Activated naive CD4-positive, alpha-beta T cell treated with anti-CD3 and anti-CD28 coated beads, Interleukin-2, amount 50 U/mL, for 24 hours (primary cell): ENCODE measurements at regions not wholly inside any gene's neighbourhood (a gene's known extent, or its start where the extent isn't known, plus 50 kb on each side); places are given as distances from the start of the nearest gene placed in this dataset.
"Not testable (repeated sequence)": the region's sequence is repeated elsewhere in the genome, so short reads cannot be mapped to it uniquely, and the experiment has no call there.

Source experiments
- H3K27ac Mint-ChIP-seq: one replicate; pipeline ENCODE4 v1.8.0; 2021; ENCODE audit warnings: mild to moderate bottlenecking, mixed read lengths
- H3K27me3 Mint-ChIP-seq: one replicate; pipeline ENCODE4 v1.8.0; 2021; ENCODE audit warnings: mixed read lengths
- H3K36me3 Mint-ChIP-seq: one replicate; pipeline ENCODE4 v1.8.0; 2021; ENCODE audit warnings: mixed read lengths
- H3K4me1 Mint-ChIP-seq: one replicate; pipeline ENCODE4 v1.8.0; 2021; ENCODE audit warnings: mixed read lengths
- H3K4me3 Mint-ChIP-seq: one replicate; pipeline ENCODE4 v1.8.0; 2021; ENCODE audit warnings: mild to moderate bottlenecking, mixed read lengths
- H3K9me3 Mint-ChIP-seq: one replicate; pipeline ENCODE4 v1.8.0; 2021; ENCODE audit warnings: mixed read lengths

DNA sequence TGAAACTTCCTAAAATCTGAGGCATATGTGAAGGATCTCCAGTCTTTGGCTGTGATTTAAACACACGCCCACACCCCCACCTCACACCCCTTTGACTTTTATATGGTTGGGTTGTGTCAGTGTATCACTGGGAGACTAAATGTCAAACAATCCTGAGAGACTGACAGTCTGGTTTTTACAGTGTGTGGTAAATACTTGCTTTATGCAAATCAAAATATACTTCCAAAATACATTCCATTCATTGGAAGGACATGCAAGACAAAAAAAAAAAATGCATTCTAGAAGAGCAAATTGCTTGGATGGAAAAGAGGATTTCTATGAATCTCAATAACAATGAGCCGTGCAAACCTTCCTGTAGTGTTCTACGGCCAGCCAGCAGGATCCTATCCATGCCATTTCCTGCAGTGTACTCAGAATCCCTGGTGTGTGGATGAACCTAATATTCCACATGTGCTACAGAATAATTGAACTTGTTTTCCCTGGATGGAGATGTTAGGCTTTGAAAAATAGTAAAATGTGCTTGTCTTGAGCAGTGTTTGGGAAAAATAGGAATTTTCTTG is 602.1 kb upstream of the GOT2 start:
- Mint-ChIP-seq H3K36me3 (no peaks in the 10 kb centered on the region), H3K27ac (no peak overlapping the region), H3K4me3 (no peak overlapping the region), H3K4me1 (no peaks in the 10 kb centered on the region), H3K27me3 (peaks cover 1% of the 10 kb centered on the region), H3K9me3 (peaks cover 19% of the 10 kb centered on the region)

DNA sequence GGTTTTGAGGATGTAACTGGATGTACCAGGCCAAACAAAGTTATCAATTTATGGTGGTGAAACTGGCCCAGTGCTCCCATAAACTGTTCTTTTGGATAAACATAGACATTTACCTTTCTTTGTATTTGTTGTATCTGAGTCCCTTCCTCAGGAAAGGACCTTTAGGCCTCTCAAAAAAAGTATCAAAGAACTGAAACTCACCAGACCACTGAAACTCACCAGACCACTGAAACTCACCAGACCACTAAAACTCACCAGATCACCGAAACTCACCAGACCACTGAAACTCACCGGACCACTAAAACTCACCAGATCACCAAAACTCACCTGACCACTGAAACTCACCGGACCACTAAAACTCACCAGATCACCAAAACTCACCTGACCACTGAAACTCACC is 597.6 kb upstream of the GOT2 start:
- not testable (repeated sequence) for H3K9me3 Mint-ChIP-seq, H3K27me3 Mint-ChIP-seq, H3K36me3 Mint-ChIP-seq, H3K4me1 Mint-ChIP-seq, H3K27ac Mint-ChIP-seq, H3K4me3 Mint-ChIP-seq

DNA sequence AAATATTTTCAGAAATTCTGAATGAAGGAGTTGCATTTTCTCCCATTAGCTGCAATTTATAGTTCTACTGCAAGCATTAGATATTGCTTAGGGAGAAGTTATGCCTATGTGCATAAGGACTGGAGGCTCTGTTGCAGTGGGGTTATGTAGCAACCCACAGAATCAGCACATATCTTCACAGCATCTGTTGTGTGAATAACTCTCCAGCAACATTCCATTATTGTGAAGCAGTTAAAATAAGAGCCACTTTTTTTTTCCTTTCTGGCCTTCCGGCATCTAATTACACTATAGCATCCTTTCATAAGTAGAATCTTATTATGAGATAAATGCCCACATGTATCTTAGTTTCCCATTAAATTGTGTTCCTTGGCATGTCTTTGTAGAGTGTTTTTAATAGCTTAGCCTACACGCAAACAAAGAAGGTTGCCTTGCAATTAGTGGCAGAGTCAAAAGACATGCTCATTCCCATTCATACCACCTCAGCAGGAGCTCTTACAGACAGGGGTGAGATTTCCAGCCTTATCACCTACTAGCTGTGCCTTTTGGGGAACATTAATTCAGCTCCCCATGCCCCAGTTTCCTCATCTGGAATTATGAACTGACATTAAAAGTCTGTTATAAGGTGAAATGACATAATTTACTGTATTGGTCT is 596.0 kb upstream of the GOT2 start:
- H3K27ac Mint-ChIP-seq = no peak overlapping the region

DNA sequence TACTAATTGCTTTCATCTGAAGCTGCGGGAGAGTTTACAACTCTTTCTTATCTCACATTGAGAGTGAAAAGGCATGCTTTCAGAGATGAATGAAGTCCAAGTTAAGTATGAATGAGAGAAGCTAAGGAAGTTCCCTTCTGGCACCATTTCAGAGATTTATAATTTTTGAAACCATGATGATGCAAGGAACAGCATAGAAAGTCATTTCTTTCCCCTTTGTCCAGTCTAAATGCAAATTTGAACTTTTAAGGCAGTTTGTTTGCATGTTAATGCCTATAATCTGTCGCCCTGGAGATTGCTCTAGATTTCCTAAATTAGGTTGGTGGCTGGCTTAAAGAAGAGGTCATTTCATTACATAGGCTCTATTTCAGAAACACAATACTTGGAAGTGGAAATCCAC is 594.8 kb upstream of the GOT2 start:
- Mint-ChIP-seq H3K4me1 (no peaks in the 10 kb centered on the region), H3K4me3 (no peak overlapping the region), H3K27me3 (no peaks in the 10 kb centered on the region), H3K9me3 (peaks cover 14% of the 10 kb centered on the region), H3K36me3 (no peaks in the 10 kb centered on the region), H3K27ac (no peak overlapping the region)

More for the DNA sequence above, 596.0 kb upstream of the GOT2 start:
- Mint-ChIP-seq H3K4me1 (no peaks in the 10 kb centered on the region), H3K4me3 (no peak overlapping the region), H3K27me3 (no peaks in the 10 kb centered on the region), H3K36me3 (no peaks in the 10 kb centered on the region), H3K9me3 (peaks cover 7% of the 10 kb centered on the region)

DNA sequence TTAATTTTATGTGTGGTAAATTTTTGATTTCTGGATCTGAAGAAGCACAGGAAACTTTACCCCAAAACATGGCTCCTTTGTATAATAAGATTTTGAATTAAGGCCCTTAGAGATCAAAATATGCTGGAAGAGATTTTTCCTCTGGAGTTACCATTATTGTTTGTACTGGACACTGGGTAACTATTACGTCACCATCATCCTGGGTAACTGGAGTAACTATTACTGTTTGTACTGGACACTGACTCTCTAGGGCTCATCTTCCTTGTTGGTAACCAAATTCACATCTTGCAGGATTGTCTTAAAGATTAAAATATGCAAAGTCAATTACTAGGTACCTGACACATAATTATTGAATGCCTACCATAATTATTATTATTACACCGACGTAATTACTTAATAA is 593.8 kb upstream of the GOT2 start:
- Mint-ChIP-seq H3K4me1 (no peaks in the 10 kb centered on the region), H3K36me3 (no peaks in the 10 kb centered on the region), H3K27ac (no peak overlapping the region), H3K27me3 (no peaks in the 10 kb centered on the region), H3K9me3 (peaks cover 14% of the 10 kb centered on the region), H3K4me3 (no peak overlapping the region)

DNA sequence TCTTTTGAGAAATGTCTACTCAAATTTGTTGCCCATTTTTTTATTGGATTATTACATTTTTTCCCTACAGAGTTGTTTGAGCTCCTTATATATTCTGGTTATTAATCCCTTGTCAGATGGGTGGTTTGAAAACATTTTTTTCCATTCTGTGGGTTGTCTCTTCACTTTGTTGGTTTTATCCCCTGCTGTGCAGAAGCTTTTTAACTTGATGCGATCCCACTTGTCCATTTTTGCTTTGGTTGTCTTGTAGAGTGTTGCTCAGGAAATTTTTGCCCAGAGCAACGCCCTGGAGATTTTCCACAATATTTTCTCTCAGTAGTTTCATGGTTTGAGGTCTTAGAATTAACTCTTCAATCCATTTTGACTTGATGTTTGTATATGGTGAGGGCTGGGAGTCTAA is 592.8 kb upstream of the GOT2 start:
- no peak overlapping the region for H3K4me3 Mint-ChIP-seq
- no peaks in the 10 kb centered on the region for H3K27me3 Mint-ChIP-seq
- no peaks in the 10 kb centered on the region for H3K36me3 Mint-ChIP-seq
- H3K4me1 Mint-ChIP-seq = no peaks in the 10 kb centered on the region
- H3K27ac Mint-ChIP-seq = no peak overlapping the region
- peaks cover 10% of the 10 kb centered on the region for H3K9me3 Mint-ChIP-seq

DNA sequence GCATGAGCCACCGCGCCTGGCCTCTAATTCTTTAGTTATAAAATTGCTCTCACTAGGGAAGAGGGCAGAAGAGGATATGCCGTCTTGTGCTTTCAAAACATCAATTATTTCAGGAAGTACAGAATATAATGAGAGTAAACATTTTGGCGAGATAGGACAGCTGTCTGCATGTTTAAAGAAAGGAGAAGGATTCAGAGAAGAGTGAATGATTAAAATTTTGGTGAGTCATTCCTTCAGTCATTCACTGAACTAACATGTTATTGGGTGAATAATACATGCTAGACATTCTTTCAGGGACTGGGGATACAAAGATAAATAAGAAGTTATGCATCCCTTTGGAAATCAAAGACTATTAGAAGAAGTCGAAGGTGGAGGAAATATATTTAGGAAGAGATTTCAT is 590.3 kb upstream of the GOT2 start:
- peak overlapping the region; percentile 51 for H3K27ac Mint-ChIP-seq
- H3K36me3 Mint-ChIP-seq = no peaks in the 10 kb centered on the region
- no peak overlapping the region for H3K4me3 Mint-ChIP-seq
- no peaks in the 10 kb centered on the region for H3K27me3 Mint-ChIP-seq
- peaks cover 10% of the 10 kb centered on the region for H3K9me3 Mint-ChIP-seq
- H3K4me1 Mint-ChIP-seq = no peaks in the 10 kb centered on the region

DNA sequence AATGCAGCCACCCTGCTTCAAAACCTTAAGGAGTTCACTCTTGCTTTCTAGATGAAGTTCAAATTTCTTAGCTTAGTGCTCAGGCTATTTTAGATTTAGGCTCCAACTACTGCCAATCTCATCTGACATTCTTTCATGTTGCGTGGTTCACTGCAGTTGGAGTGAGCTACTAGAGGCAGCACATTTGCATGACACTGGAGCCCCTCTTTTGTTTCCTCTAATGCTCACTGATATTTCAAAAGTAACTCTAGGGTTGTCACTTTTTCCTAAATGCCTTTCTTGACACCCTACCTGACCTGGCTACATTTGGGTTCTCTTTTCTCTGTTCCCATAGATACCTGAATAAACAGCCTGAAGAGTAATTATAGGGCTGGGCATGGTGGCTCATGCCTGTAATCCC is 586.5 kb upstream of the GOT2 start:
- Mint-ChIP-seq H3K36me3 (no peaks in the 10 kb centered on the region), H3K4me3 (no peak overlapping the region), H3K4me1 (no peaks in the 10 kb centered on the region), H3K27me3 (no peaks in the 10 kb centered on the region), H3K27ac (no peak overlapping the region), H3K9me3 (peaks cover 10% of the 10 kb centered on the region)

DNA sequence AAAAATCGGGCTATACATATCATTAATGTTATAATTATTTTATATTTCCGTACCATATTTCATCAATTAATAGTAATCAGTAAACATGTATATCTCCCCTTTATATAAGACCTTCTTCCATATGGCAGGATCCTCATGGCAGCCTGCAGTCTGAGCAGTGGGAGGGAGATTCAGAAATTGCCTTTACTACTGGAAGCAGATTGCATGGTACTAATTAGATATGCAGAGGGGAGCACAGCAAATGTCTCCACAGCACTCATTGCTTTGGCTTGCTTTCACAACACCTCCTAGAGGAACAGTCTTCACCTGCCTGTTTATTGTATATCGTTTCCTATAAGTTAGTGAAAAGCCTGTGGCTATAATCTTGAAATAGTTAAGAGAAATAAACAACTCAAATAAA is 585.8 kb upstream of the GOT2 start:
- no peaks in the 10 kb centered on the region for H3K36me3 Mint-ChIP-seq
- peaks cover 14% of the 10 kb centered on the region for H3K9me3 Mint-ChIP-seq
- no peaks in the 10 kb centered on the region for H3K27me3 Mint-ChIP-seq
- no peaks in the 10 kb centered on the region for H3K4me1 Mint-ChIP-seq
- no peak overlapping the region for H3K27ac Mint-ChIP-seq
- H3K4me3 Mint-ChIP-seq = no peak overlapping the region

DNA sequence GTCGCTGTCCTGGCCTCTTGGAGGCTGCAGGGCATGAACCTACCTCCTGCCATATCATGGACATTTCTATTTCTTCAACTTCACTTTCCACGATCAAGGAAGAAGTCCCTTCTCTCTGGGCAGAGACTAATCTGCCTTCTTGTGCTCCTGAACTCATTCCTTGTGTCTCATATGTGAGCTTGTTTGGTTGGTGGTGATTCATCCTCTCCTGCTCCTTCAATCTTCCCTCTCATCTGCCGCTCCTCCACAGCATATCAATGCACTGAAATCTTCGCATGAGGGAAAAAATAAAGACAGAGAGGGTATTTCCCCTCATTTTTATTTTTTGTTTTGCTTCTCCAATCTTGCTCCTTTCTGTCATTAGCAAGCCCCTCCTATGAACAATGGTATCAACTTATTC is 571.7 kb upstream of the GOT2 start:
- Mint-ChIP-seq H3K4me3 (no peak overlapping the region), H3K27ac (no peak overlapping the region), H3K36me3 (no peaks in the 10 kb centered on the region), H3K4me1 (no peaks in the 10 kb centered on the region), H3K9me3 (peaks cover 16% of the 10 kb centered on the region), H3K27me3 (peaks cover 2% of the 10 kb centered on the region)

DNA sequence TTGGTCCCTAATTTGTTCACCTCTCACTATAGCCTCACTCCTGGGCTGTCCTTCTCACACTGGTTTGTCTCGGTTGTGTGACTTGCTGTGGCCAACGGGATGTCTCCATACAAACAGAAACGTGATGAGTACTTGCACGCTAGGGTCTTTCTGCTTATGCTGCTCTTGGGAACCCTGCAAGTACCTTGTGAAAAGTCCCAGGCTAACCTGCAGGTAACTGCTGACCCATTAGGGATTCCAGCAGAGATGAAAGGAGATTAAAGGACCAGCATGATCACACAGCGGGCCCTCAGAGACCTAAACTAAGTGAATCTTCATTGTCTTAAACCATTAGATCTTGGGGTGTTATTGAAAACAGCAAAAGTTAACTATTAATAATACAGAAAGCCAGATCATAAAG is 562.8 kb upstream of the GOT2 start:
- H3K36me3 Mint-ChIP-seq = no peaks in the 10 kb centered on the region
- no peak overlapping the region for H3K27ac Mint-ChIP-seq
- H3K9me3 Mint-ChIP-seq = no peaks in the 10 kb centered on the region
- no peak overlapping the region for H3K4me3 Mint-ChIP-seq
- H3K27me3 Mint-ChIP-seq = no peaks in the 10 kb centered on the region
- H3K4me1 Mint-ChIP-seq = no peaks in the 10 kb centered on the region

DNA sequence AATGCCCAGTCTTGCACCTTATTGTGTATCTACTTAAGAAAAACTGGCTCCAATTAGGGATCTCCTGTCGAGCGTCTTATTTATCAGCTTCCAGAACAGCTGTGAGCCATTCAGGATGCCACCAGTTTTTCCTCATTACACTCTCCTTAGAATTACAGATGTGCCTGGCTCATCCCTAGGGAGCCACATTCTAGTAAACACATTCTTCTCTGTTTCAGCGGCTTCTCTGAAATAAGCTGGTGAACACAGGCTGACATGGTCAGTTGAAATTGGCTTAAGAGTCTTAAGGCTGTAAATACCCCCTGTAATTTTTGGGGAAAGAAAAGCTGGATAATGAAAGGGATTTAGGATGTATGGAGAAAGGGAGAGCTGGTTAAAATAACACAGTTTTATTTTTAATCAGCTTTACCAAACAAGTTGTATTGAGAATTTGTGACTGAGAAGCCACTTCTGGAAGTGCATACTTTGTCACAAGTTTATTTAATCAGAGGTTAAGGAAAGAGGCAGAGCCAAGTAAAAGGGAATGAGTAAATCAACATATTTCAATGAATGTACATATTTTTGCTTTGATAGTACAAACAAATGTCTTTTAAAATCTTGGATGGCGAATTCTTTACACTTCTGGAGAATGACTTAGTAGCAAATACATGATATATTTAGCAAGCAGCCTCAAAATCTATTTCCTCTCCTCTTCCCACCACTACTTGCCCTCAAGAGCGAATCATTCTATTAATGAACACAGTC is 562.0 kb upstream of the GOT2 start:
- Mint-ChIP-seq H3K4me3 (no peak overlapping the region), H3K9me3 (no peaks in the 10 kb centered on the region), H3K27ac (no peak overlapping the region), H3K36me3 (no peaks in the 10 kb centered on the region), H3K27me3 (no peaks in the 10 kb centered on the region), H3K4me1 (no peaks in the 10 kb centered on the region)

DNA sequence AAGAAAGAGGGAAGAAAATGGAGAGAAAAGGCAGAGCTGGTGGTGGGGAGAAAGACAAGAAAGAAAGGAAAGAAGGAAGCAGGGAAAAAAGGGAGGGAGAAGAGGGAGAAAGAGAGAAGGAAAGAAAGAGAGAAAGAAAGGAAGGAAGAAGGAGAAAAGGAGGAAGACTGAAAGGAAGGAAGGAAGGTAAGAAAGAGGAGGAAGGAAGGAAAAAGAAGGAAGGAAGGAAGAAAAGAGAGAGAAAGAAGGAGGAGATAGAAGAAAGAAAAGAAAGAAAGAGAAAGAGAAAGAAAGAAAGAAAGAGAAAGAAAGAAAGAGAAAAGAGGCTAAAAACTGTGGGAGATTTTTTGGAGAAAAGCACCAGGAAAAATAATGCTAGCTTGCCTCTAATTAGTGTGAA is 561.4 kb upstream of the GOT2 start:
- H3K27me3 Mint-ChIP-seq = no peaks in the 10 kb centered on the region
- H3K36me3 Mint-ChIP-seq = no peaks in the 10 kb centered on the region
- no peaks in the 10 kb centered on the region for H3K9me3 Mint-ChIP-seq
- no peak overlapping the region for H3K27ac Mint-ChIP-seq
- no peak overlapping the region for H3K4me3 Mint-ChIP-seq
- H3K4me1 Mint-ChIP-seq = no peaks in the 10 kb centered on the region

DNA sequence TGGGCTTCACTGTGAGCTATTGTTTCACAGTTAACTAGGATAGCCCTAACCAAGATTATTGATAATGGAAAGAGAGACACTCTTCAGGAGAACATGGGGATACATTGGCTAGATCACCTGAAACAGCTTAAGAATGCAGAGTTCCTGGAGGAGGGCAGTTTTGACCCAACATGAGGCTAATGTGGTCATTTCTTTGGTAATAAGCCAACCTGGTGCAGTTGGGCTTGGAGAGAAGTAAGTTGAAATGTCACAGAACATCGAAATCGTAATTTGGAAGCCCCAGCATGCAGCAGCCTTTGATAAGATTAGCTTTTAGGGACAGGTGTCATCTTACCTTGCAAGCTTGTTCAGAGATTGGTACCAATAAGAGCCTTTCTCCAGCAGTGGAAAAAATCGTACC is 556.6 kb upstream of the GOT2 start:
- H3K36me3 Mint-ChIP-seq = no peaks in the 10 kb centered on the region

DNA sequence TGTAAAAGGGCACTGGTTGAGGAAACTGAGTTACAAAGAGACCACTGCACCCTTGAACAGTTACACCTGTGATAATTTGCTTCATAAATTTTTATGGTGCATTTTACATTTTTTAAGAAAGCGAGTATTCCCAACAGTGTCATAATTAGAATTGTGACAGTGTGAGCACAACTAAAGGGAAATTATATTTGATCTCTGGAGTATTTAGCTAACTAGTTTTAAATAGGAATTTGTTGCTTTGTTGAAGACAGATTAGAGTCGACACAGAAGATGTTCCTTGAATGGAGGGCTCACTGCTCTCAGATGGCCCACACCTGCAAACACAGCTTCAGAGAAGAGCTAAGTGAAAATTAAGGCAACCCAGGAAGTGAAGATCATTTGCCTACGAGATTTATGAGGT is 555.0 kb upstream of the GOT2 start:
- Mint-ChIP-seq H3K27ac (no peak overlapping the region), H3K36me3 (no peaks in the 10 kb centered on the region), H3K4me3 (no peak overlapping the region), H3K9me3 (peaks cover 20% of the 10 kb centered on the region), H3K4me1 (no peaks in the 10 kb centered on the region), H3K27me3 (no peaks in the 10 kb centered on the region)

More for the DNA sequence above, 556.6 kb upstream of the GOT2 start:
- Mint-ChIP-seq H3K27ac (no peak overlapping the region), H3K27me3 (no peaks in the 10 kb centered on the region), H3K4me3 (no peak overlapping the region), H3K4me1 (no peaks in the 10 kb centered on the region), H3K9me3 (peaks cover 12% of the 10 kb centered on the region)

DNA sequence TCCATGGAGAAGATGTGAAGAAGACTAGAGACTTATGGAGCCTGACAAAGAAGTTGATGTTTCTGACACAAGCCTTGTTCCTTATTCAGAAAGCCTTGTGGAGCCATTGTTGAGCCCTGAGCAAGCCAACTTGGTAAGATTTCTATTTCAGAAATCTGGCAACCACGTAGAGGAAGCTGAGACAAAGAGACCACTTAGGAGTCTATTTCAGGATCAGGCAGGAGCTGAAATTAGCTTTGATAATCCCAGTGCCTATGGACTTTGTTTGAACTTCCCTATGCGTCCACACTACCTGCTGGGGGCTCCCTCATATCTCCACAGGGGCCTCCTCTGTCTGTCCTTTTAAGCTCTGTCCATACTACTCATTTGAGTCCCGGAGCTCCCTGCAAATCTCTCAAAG is 540.0 kb upstream of the GOT2 start:
- no peaks in the 10 kb centered on the region for H3K4me1 Mint-ChIP-seq
- H3K4me3 Mint-ChIP-seq = no peak overlapping the region
- H3K36me3 Mint-ChIP-seq = no peaks in the 10 kb centered on the region
- H3K9me3 Mint-ChIP-seq = no peaks in the 10 kb centered on the region
- no peaks in the 10 kb centered on the region for H3K27me3 Mint-ChIP-seq
- H3K27ac Mint-ChIP-seq = no peak overlapping the region
